ENCODE measurements at regions not wholly inside any gene's neighbourhood (a gene's known extent, or its start where the extent isn't known, plus 50 kb on each side); places are given as distances from the start of the nearest gene placed in this dataset.
"Not testable (repeated sequence)": the region's sequence is repeated elsewhere in the genome, so short reads cannot be mapped to it uniquely, and the experiment has no call there.

DNA sequence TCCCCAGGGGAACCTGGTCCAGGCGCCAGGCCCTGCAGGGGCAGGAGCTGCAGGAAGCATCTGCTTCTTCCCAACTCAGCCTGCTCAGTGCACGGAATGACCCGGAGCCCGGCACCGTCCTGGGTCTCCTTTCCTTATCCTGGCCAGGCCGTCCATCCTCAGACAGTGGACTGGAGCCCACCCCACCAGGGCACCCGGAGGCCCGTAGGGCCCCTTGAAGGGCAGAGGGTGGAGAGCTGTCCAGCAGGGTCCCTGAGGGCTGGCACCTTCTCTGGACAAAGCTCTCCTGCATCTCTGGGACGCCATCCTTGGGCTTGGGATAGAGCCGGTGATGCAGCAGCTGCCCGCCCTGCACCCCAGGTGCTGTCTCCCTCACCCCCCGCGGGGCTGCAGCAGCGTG lies 207.9 kb downstream of the TMEM121 start:
- not testable (repeated sequence) for DNase-seq (ENCODE audit: low read depth in 2 of 2)

DNA sequence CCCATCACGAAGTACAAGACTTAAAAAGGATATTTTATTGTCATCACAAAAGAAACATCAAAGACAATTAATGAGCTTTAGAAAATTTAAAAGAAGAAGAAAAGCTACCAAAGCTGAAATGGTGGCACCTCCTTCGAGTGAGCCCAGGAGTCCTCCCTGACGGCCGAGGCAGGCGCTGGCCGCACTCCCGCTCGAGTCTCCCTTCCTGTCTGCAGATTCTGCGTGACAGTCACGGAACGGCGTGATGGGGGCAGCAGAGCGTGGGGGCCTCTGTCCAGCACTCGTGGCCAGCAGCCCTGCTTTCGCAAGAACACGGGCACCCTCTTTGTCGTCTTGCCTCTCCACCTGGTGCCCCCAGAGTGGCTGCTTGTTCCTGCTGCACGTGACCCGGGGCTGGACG lies 209.9 kb downstream of the TMEM121 start:
- DNase-seq (ENCODE audit: low read depth in 2 of 2), result not testable (repeated sequence)

DNA sequence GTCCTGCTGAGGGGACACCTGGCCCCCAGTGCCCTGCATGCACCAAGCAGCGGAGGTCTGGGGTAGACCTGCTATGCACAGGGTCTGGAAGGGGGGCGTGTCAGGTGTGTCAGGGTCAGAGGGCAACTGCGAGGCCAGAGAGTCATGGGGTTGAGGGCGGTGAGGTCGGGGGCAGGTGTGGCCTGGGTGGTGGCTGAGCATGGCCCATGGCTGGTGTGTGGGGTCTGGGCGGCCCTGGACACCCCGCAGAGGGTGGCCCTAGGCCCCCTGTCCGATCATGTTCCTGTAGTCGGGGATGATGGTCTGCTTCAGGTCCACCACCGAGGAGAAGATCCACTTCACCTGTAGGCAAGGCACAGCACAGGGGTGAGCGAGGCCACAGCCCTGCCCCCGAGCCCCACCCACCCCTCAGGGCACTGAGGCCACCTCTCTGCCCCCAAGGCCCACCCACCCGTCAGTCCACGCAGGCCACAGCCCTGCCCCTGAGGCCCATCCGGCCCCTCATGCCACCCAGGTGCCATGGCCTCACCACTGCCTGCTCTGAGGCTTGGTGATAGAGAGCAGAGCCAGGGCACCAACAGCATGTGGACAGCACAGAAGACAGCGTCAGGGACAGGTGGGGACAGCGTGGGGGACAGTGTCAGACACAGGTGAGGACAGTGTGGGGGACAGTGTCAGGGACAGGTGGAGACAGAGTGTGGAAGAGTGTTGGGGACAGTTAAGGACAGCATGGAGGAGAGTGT lies 211.3 kb downstream of the TMEM121 start:
- no peak for DNase-seq (ENCODE audit: low read depth in 2 of 2)

GRCh38 chr14:105738638-105739037 lies 212.3 kb downstream of the TMEM121 start:
- no peak for DNase-seq (ENCODE audit: low read depth in 2 of 2)

DNA sequence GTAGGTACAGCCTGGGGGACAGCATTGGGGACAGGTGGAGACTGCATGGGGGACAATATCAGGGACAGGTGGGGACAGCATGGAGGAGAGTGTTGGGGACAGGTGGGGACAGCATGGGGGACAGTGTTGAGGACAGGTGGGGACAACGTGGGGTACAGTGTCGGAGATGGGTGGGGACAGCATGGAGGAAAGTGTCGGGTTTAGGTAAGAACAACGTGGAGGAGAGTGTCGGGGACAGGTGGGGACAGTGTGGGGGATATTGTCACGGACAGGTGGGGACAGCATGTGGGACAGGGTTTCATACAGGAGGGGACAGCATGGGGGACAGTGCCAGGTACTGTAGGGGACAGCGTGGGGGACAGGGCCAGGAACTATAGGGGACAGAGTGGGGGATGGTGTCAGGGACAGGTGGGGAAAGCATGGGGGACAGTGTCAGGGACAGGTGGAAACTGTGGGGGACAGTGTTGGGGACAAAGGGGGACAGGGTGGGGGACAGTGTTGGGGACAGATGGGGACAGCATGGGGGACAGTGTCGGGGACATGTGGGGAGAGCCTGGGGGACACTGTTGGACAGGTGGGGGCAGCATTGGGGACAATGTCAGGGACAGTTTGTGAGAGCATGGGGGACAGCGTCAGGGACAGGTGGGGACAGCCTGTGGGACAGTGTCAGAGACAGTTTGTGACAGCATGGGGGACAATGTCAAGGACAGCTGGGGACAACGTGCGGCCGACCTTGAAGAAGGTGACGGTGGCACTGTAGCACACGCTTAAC lies 213.1 kb downstream of the TMEM121 start:
- DNase-seq (ENCODE audit: low read depth in 2 of 2), result no peak

GRCh38 chr14:105740272-105740671 lies 213.9 kb downstream of the TMEM121 start:
- DNase-seq (ENCODE audit: low read depth in 2 of 2), result not testable (repeated sequence)

DNA sequence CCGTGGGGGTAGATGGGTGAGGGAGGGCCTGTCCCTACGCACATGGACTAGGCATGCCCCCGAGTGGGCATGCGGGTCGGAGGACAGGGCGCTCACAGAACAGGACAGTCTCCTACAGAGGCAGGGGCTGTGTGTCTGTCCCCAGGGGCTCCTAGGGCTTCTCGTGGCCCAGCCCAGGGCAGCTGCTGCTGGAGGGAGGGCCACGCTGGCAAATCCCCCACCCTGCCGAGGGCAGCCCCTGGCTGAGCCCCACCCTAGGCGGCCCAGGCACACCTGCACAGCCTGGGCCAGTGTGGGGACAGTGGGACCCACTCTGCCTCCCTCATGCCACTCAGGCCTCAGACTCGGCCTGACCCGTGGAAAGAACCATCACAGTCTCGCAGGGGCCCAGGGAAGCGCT lies 214.6 kb downstream of the TMEM121 start:
- DNase-seq (ENCODE audit: low read depth in 2 of 2), result not testable (repeated sequence)

GRCh38 chr14:105741707-105742530 lies 215.5 kb downstream of the TMEM121 start:
- DNase-seq (ENCODE audit: low read depth in 2 of 2), result not testable (repeated sequence)

- no peak for DNase-seq (ENCODE audit: low read depth in 2 of 2)
These were observed 216.1 kb downstream of the TMEM121 start for GRCh38 chr14:105742531-105742848.

GRCh38 chr14:105742904-105743701 lies 216.7 kb downstream of the TMEM121 start:
- DNase-seq (ENCODE audit: low read depth in 2 of 2), result not testable (repeated sequence)

GRCh38 chr14:105744213-105744787 lies 217.9 kb downstream of the TMEM121 start:
- DNase-seq (ENCODE audit: low read depth in 2 of 2), result not testable (repeated sequence)

GRCh38 chr14:105745433-105746123 lies 219.2 kb downstream of the TMEM121 start:
- DNase-seq (ENCODE audit: low read depth in 2 of 2), result no peak

GRCh38 chr14:105746124-105746514 lies 219.7 kb downstream of the TMEM121 start:
- DNase-seq (ENCODE audit: low read depth in 2 of 2), result no peak

- DNase-seq (ENCODE audit: low read depth in 2 of 2), result not testable (repeated sequence)
These were observed 220.6 kb downstream of the TMEM121 start for GRCh38 chr14:105746800-105747502.

DNA sequence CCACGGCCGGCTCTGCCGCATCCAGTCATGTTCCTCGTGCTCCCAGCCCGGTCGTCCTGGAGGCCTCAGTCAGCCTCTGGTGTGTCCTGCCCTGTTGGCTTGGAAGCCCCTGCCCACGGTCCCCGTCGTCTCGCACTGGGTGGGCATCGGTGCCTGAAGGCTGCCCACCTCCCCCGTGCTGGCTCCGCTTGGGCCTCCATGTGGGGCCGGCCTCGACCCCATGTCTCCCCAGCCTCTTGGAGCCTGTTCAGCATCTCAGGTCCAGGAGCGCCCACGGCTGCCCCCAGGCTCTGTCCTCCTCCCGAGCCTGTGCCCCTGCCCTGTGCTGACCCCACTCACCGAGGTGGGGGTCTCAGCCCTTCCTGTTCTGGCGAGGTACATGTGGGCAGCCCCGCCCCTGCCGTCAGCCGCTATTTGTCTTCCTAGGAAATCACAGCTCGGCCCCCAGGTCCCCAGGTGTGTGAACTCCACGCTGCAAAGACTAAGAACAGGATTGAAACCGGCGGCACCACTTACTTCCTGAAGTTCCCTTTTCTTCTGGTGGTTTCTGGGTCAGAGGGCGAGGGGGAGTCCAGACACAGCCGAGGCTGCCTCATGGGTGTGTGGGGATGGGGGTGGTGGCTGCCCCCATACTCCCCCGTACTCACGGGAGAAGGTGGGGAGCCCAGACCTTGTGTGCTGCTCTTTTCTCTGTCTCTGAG lies 221.3 kb downstream of the TMEM121 start:
- DNase-seq (ENCODE audit: low read depth in 2 of 2), result not testable (repeated sequence)

GRCh38 chr14:105748204-105748578 lies 221.8 kb downstream of the TMEM121 start:
- DNase-seq (ENCODE audit: low read depth in 2 of 2), result no peak

DNA sequence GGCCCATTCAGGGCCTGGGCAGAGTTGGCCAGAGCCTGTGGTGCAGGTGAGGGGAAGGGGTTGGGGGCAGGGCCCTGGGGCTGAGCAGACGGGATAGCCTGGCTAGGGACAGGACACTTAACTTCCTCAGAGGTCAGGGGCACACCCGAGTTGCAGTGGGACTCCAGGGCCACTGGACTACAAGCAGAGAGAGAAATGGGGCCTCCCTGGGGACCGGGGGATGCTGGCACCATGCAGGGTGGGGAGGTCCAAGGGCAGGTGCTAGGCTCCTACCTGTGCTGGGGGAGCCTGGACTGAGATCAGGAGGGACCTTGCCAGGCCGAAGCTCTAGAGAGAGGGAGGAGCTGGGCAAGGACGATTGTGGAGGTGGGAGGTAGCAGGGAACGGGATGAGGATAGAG lies 222.3 kb downstream of the TMEM121 start:
- not testable (repeated sequence) for DNase-seq (ENCODE audit: low read depth in 2 of 2)

GRCh38 chr14:105749870-105750541 lies 223.6 kb downstream of the TMEM121 start:
- DNase-seq (ENCODE audit: low read depth in 2 of 2), result not testable (repeated sequence)

GRCh38 chr14:105751291-105751751 lies 224.9 kb downstream of the TMEM121 start:
- not testable (repeated sequence) for DNase-seq (ENCODE audit: low read depth in 2 of 2)

Measured in stimulated activated CD4-positive, alpha-beta T cell treated with anti-CD3 and anti-CD28 coated beads, Interleukin-12 subunit alpha, Interleukin-12 subunit beta, amount 100 ng/mL, for 24 hours (primary cell).